Ovary (tissue), 3 donors: ENCODE measurements at regions not wholly inside any gene's neighbourhood (a gene's known extent, or its start where the extent isn't known, plus 50 kb on each side); places are given as distances from the start of the nearest gene placed in this dataset.

Experiments used
- CTCF ChIP-seq, 3 donors: fragments of 450-650 bp in 2 of 3; fragments of 200-600 bp in 1 of 3; IDR thresholded peaks; one replicate each; pipeline versions ENCODE4 v1.5.1 to v1.8.0; 2016 to 2022; ENCODE audit warnings: antibody characterized with exemption in 3 of 3, mild to moderate bottlenecking in 1 of 3
- EP300 ChIP-seq: sonication (generic); formaldehyde crosslinking; IDR thresholded peaks from one replicate; pipeline ENCODE4 v1.6.1; 2017; ENCODE audit warnings: antibody characterized with exemption
- donor health status: DM: no; HTN: no; CAD: no.

GRCh38 chr1:217948741-217949140 is 317.6 kb downstream of the SPATA17 start:
- no peak for TF ChIP-seq CTCF (IDR thresholded peaks at IDR 0.05)
- TF ChIP-seq EP300 = no peak
